Osteoblast (primary cell): ENCODE measurements at regions not wholly inside any gene's neighbourhood (a gene's known extent, or its start where the extent isn't known, plus 50 kb on each side); places are given as distances from the start of the nearest gene placed in this dataset.

Source experiments
- DNase-seq: peaks from one replicate; pipeline ENCODE4 v3.0.0; 2011; ENCODE audit warnings: low spot score, mixed read lengths; ENCODE audit not compliant: insufficient read length; ENCODE audit errors: missing footprints
- H2AFZ ChIP-seq: 2 replicates; pipeline ENCODE4 v1.6.0; 2011; ENCODE audit warnings: mild to moderate bottlenecking, low read length
- H3K27ac ChIP-seq: 2 replicates; pipeline ENCODE4 v1.5.1; 2011; ENCODE audit warnings: mild to moderate bottlenecking, low read depth, low read length, moderate library complexity
- H3K27me3 ChIP-seq: 2 replicates; pipeline ENCODE4 v1.6.0; 2012; ENCODE audit warnings: mild to moderate bottlenecking, control low read depth, inconsistent platforms, low read length, moderate library complexity; ENCODE audit not compliant: insufficient read depth
- H3K36me3 ChIP-seq: 2 replicates; pipeline ENCODE4 v1.5.1; 2011; ENCODE audit warnings: mild to moderate bottlenecking, low read length, control low read depth, moderate library complexity; ENCODE audit not compliant: insufficient read depth
- H3K4me1 ChIP-seq: 2 replicates; pipeline ENCODE4 v1.5.1; 2011; ENCODE audit warnings: mild to moderate bottlenecking, low read length, control low read depth, moderate library complexity; ENCODE audit not compliant: insufficient read depth
- H3K4me2 ChIP-seq: 2 replicates; pipeline ENCODE4 v1.6.0; 2011; ENCODE audit warnings: mild to moderate bottlenecking, low read length; ENCODE audit not compliant: insufficient read depth
- H3K4me3 ChIP-seq: fragments of 200-600 bp; sonication (generic); 3 replicates; pipeline ENCODE4 v1.5.1; 2012; ENCODE audit warnings: mild to moderate bottlenecking, low read length, inconsistent platforms; ENCODE audit not compliant: insufficient read depth
- H3K79me2 ChIP-seq: 2 replicates; pipeline ENCODE4 v1.6.0; 2012; ENCODE audit warnings: mild to moderate bottlenecking, low read length, control low read depth, inconsistent platforms; ENCODE audit not compliant: insufficient read depth
- H3K9me3 ChIP-seq: 2 replicates; pipeline ENCODE4 v1.5.1; 2011; ENCODE audit warnings: low read depth, low read length, control low read depth
- H4K20me1 ChIP-seq: 2 replicates; pipeline ENCODE4 v1.6.0; 2012; ENCODE audit warnings: mild to moderate bottlenecking, low read length, control low read depth; ENCODE audit not compliant: insufficient read depth
- TF ChIP-seq, protein P1 (sequence below): IDR thresholded peaks from 2 replicates; pipeline ENCODE4 v1.5.1; 2011; ENCODE audit warnings: mild to moderate bottlenecking, low read depth, low read length, moderate library complexity; ENCODE audit errors: extremely low read depth

- TF ChIP-seq, protein P1, sequence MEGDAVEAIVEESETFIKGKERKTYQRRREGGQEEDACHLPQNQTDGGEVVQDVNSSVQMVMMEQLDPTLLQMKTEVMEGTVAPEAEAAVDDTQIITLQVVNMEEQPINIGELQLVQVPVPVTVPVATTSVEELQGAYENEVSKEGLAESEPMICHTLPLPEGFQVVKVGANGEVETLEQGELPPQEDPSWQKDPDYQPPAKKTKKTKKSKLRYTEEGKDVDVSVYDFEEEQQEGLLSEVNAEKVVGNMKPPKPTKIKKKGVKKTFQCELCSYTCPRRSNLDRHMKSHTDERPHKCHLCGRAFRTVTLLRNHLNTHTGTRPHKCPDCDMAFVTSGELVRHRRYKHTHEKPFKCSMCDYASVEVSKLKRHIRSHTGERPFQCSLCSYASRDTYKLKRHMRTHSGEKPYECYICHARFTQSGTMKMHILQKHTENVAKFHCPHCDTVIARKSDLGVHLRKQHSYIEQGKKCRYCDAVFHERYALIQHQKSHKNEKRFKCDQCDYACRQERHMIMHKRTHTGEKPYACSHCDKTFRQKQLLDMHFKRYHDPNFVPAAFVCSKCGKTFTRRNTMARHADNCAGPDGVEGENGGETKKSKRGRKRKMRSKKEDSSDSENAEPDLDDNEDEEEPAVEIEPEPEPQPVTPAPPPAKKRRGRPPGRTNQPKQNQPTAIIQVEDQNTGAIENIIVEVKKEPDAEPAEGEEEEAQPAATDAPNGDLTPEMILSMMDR, result no peak
- Histone ChIP-seq H3K4me3 (no peak overlapping the region), H3K27ac (no peak overlapping the region), H3K9me3 (no peaks in the 10 kb centered on the region), H3K79me2 (no peaks in the 10 kb centered on the region), H3K27me3 (no peaks in the 10 kb centered on the region), H3K36me3 (no peaks in the 10 kb centered on the region), H2AFZ (no peak overlapping the region), H3K4me2 (no peak overlapping the region), H3K4me1 (no peaks in the 10 kb centered on the region), H4K20me1 (no peaks in the 10 kb centered on the region)
- no peak for DNase-seq
Measured at GRCh38 chr12:89838833-89839232, 130.2 kb upstream of the ATP2B1 start.

GRCh38 chr12:89836026-89836425 lies 127.4 kb upstream of the ATP2B1 start:
- H3K36me3 ChIP-seq, result no peaks in the 10 kb centered on the region
- no peak for DNase-seq
- no peaks in the 10 kb centered on the region for H3K27me3 ChIP-seq
- no peaks in the 10 kb centered on the region for H4K20me1 ChIP-seq
- H3K9me3 ChIP-seq, result no peaks in the 10 kb centered on the region
- no peak overlapping the region for H3K4me2 ChIP-seq
- H2AFZ ChIP-seq, result no peak overlapping the region
- H3K4me3 ChIP-seq, result no peak overlapping the region
- H3K4me1 ChIP-seq, result no peaks in the 10 kb centered on the region
- H3K79me2 ChIP-seq, result no peaks in the 10 kb centered on the region
- no peak overlapping the region for H3K27ac ChIP-seq
- TF ChIP-seq, protein P1, result no peak

DNA sequence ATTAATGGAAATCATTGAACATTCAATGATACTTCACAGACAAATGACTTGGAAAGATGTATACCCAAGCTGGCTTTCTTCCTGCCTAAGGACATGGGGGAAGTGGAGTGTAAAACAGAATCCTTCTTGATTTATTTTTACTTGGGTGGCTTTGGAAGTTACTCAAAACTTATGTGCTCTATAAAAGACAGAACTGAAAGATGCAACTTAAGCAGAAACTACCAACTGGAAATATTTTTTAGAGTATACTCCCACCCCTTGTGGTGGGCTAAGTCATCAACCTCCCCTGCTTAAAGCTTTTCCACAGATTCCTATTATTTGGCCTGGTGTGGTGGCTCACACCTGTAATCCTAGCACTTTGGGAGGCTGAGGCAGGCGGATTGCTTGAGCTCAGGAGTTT lies 126.0 kb upstream of the ATP2B1 start:
- H3K9me3 ChIP-seq, result no peaks in the 10 kb centered on the region
- DNase-seq, result no peak
- no peaks in the 10 kb centered on the region for H3K79me2 ChIP-seq
- no peaks in the 10 kb centered on the region for H3K4me1 ChIP-seq
- no peaks in the 10 kb centered on the region for H3K36me3 ChIP-seq
- TF ChIP-seq, protein P1, result no peak
- H2AFZ ChIP-seq, result no peak overlapping the region
- H3K4me3 ChIP-seq, result no peak overlapping the region
- H3K27me3 ChIP-seq, result no peaks in the 10 kb centered on the region
- no peaks in the 10 kb centered on the region for H4K20me1 ChIP-seq
- H3K4me2 ChIP-seq, result no peak overlapping the region
- no peak overlapping the region for H3K27ac ChIP-seq

DNA sequence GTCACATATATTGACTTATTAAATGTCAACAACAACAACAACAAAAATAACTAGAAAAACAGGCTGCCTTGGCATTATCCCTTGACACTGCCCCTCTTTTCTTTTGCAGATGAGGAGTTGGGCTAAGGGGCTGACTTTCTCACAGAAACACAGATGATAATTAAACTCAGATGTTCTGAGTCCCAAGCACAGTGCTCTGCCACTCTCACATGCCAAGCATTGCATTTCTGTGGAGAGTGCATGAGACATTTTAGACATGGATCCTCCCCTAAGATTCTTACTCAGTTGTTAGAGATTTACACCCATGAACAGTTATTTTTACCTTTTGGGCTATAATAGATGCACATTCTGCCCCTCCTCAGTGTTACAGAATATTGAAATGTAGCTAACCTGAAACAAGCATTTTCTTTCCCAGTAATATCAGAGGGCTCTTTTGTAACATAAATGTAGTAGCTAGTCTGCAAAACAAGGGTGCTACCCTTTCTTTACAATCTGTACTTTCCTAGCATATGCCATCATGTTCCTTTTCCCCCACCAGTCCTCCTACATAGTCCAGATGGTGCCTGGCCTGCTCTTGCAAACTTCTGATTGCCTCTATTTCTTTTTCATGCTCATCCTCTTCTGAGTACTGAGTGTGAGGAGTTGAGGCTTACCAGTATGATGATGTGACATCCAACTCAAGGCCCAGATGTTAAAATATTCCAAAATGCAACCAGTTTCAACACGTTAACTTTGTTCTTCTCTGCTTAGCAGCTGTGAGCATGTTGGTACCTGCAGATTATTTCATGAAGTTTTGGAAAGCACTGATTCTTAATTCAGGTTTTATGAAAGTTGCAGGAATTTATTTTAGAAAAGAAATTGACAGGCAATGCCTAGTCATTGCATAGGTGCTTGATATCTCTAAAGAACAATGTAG lies 125.0 kb upstream of the ATP2B1 start:
- peaks cover 3% of the 10 kb centered on the region for H3K4me1 ChIP-seq
- H3K36me3 ChIP-seq, result no peaks in the 10 kb centered on the region
- H2AFZ ChIP-seq, result no peak overlapping the region
- H3K4me2 ChIP-seq, result no peak overlapping the region
- no peaks in the 10 kb centered on the region for H3K79me2 ChIP-seq
- no peak overlapping the region for H3K4me3 ChIP-seq
- no peak for DNase-seq
- no peak overlapping the region for H3K27ac ChIP-seq
- TF ChIP-seq, protein P1, result no peak
- H4K20me1 ChIP-seq, result no peaks in the 10 kb centered on the region
- no peaks in the 10 kb centered on the region for H3K9me3 ChIP-seq
- H3K27me3 ChIP-seq, result no peaks in the 10 kb centered on the region
